Brain microvascular endothelial cell (primary cell): ENCODE measurements at regions not wholly inside any gene's neighbourhood (a gene's known extent, or its start where the extent isn't known, plus 50 kb on each side); places are given as distances from the start of the nearest gene placed in this dataset.

Experiments used
- DNase-seq: peaks from one replicate; pipeline ENCODE4 v3.0.0-alpha.2; 2020
- H3K27ac ChIP-seq: fragments of 250-450 bp; sonication (Bioruptor Pico); 2 replicates; pipeline ENCODE4 v1.5.1; 2020; ENCODE audit warnings: mild to moderate bottlenecking, moderate library complexity
- H3K27me3 ChIP-seq: fragments of 250-450 bp; sonication (Bioruptor Pico); replicated peaks from 2 replicates; pipeline ENCODE4 v1.5.1; 2020; ENCODE audit warnings: mild to moderate bottlenecking
- H3K36me3 ChIP-seq: fragments of 250-450 bp; sonication (Bioruptor Pico); replicated peaks from 2 replicates; pipeline ENCODE4 v1.5.1; 2020; ENCODE audit warnings: mild to moderate bottlenecking
- H3K4me3 ChIP-seq: 2 replicates; pipeline ENCODE4 v1.5.1; 2011; ENCODE audit warnings: low read depth, mild to moderate bottlenecking, control low read depth, low read length, moderate library complexity
- CTCF ChIP-seq: IDR thresholded peaks from 2 replicates; pipeline ENCODE4 v1.5.1; 2011; ENCODE audit warnings: low read depth, mild to moderate bottlenecking, moderate library complexity, low read length, control low read depth, inconsistent platforms; ENCODE audit errors: missing control alignments
- in situ Hi-C: cut with HindIII; loops from 2 replicates; pipeline ENCODE4 v1.10.0; 2017; ENCODE audit warnings: low sequenced_read_pairs, low pct_ligation_motif_present

GRCh38 chr10:4492202-4492601, 333.8 kb upstream of the AKR1E2 start:
- in situ Hi-C loops: no loop called here
- Histone ChIP-seq H3K27me3 (no peaks in the 10 kb centered on the region), H3K36me3 (no peaks in the 10 kb centered on the region), H3K27ac (no peak overlapping the region), H3K4me3 (no peak overlapping the region)
- no peak for DNase-seq
- no peak for TF ChIP-seq CTCF

GRCh38 chr10:4488904-4489303, 337.1 kb upstream of the AKR1E2 start:
- H3K27me3 ChIP-seq: no peaks in the 10 kb centered on the region
- TF ChIP-seq CTCF: no peak
- in situ Hi-C loops: no loop called here
- DNase-seq: no peak
- no peaks in the 10 kb centered on the region for H3K36me3 ChIP-seq
- H3K27ac ChIP-seq: no peak overlapping the region
- H3K4me3 ChIP-seq: no peak overlapping the region

- in situ Hi-C loops: no loop called here
- H3K27me3 ChIP-seq: no peaks in the 10 kb centered on the region
- H3K27ac ChIP-seq: no peak overlapping the region
- no peak for TF ChIP-seq CTCF
- DNase-seq: no peak
- H3K36me3 ChIP-seq: no peaks in the 10 kb centered on the region
- H3K4me3 ChIP-seq: no peak overlapping the region
These were observed 340.4 kb upstream of the AKR1E2 start for GRCh38 chr10:4485636-4486035.

- no peak for TF ChIP-seq CTCF
- no peak overlapping the region for H3K27ac ChIP-seq
- no peaks in the 10 kb centered on the region for H3K27me3 ChIP-seq
- H3K4me3 ChIP-seq: no peak overlapping the region
- in situ Hi-C loops: no loop called here
- DNase-seq: no peak
- no peaks in the 10 kb centered on the region for H3K36me3 ChIP-seq
These were observed 342.2 kb upstream of the AKR1E2 start for GRCh38 chr10:4483811-4484210.

GRCh38 chr10:4482659-4483058, 343.3 kb upstream of the AKR1E2 start:
- Histone ChIP-seq H3K27ac (no peak overlapping the region), H3K36me3 (no peaks in the 10 kb centered on the region), H3K27me3 (no peaks in the 10 kb centered on the region), H3K4me3 (no peak overlapping the region)
- in situ Hi-C loops: no loop called here
- DNase-seq: no peak
- TF ChIP-seq CTCF: no peak

- Histone ChIP-seq H3K27me3 (no peaks in the 10 kb centered on the region), H3K4me3 (no peak overlapping the region), H3K36me3 (no peaks in the 10 kb centered on the region), H3K27ac (no peak overlapping the region)
- in situ Hi-C loops: no loop called here
- TF ChIP-seq CTCF: no peak
- no peak for DNase-seq
These were observed 344.8 kb upstream of the AKR1E2 start for GRCh38 chr10:4481192-4481591.
